ENCODE measurements at regions not wholly inside any gene's neighbourhood (a gene's known extent, or its start where the extent isn't known, plus 50 kb on each side); places are given as distances from the start of the nearest gene placed in this dataset.
"Not testable (repeated sequence)": the region's sequence is repeated elsewhere in the genome, so short reads cannot be mapped to it uniquely, and the experiment has no call there.

GRCh38 chr9:64452134-64452533 lies 832.9 kb downstream of the FOXD4L5 start:
- H3K27me3 ChIP-seq (replicated peaks in 1 of 4; ENCODE audit: control insufficient read depth in 3 of 4, extremely low read depth in 1 of 4, insufficient read depth in 3 of 4, low read length in 3 of 4); H3K4me2 ChIP-seq (ENCODE audit: insufficient read depth in 1 of 2, low read depth in 2 of 2, low read length in 2 of 2); H4K20me1 ChIP-seq (replicated peaks in 1 of 2; ENCODE audit: control insufficient read depth in 1 of 2, insufficient read depth in 2 of 2, low read length in 2 of 2); H2BK20ac ChIP-seq (ENCODE audit: low read length); H2AFZ ChIP-seq (ENCODE audit: low read length); H3K56ac ChIP-seq (replicated peaks; ENCODE audit: insufficient read length, low read depth, low read length); H3K4me1 ChIP-seq (replicated peaks in 1 of 4; ENCODE audit: control insufficient read depth in 3 of 4, insufficient read depth in 4 of 4, low read length in 3 of 4); H3K36me3 ChIP-seq (ENCODE audit: control insufficient read depth in 2 of 4, insufficient read depth in 4 of 4, low read length in 3 of 4); H3K79me1 ChIP-seq (ENCODE audit: low read depth, low read length); H2AK5ac ChIP-seq (ENCODE audit: low read depth, low read length); H3K18ac ChIP-seq (ENCODE audit: extremely low read depth, low read length); H3K14ac ChIP-seq (ENCODE audit: insufficient read length); H3K4ac ChIP-seq (replicated peaks; ENCODE audit: insufficient read length, low read depth, low read length); H2BK5ac ChIP-seq (ENCODE audit: low read depth, low read length); H3K27ac ChIP-seq (ENCODE audit: low read depth, low read length); CTCF ChIA-PET (ENCODE audit: partially characterized antibody); H4K8ac ChIP-seq (ENCODE audit: extremely low read depth, insufficient read depth, low read length); H3K23me2 ChIP-seq (ENCODE audit: low read depth, low read length); H3K9me3 ChIP-seq (ENCODE audit: insufficient read depth in 2 of 2, low read depth in 1 of 2, low read length in 1 of 2); H2BK120ac ChIP-seq (replicated peaks; ENCODE audit: low read depth, low read length); H3K4me3 ChIP-seq (ENCODE audit: extremely low read depth in 1 of 4, insufficient read depth in 2 of 4, low read depth in 3 of 4, low read length in 4 of 4); H4K5ac ChIP-seq (ENCODE audit: insufficient read length, low read depth, low read length); FAIRE-seq; H3K23ac ChIP-seq (ENCODE audit: insufficient read length); H2BK15ac ChIP-seq (ENCODE audit: low read length); H3K9ac ChIP-seq (replicated peaks in 1 of 4; ENCODE audit: extremely low read depth in 1 of 4, low read depth in 3 of 4, low read length in 3 of 4); POLR2A ChIA-PET (ENCODE audit: partially characterized antibody); H2BK12ac ChIP-seq (ENCODE audit: low read depth, low read length); H4K91ac ChIP-seq (replicated peaks; ENCODE audit: insufficient read length, low read length); DNase-seq (ENCODE audit: low read depth in 1 of 2, low spot score in 2 of 2); H3K79me2 ChIP-seq (ENCODE audit: control insufficient read depth in 1 of 2, insufficient read depth in 2 of 2, low read length in 2 of 2): not testable (repeated sequence)
- 68% methylated on average over 2 of the region's 2 CpGs; no CpG with 5 or more reads in 1 of the 2 experiments for WGBS, 2 experiments (ENCODE audit: extremely low coverage in 1 of 2, insufficient coverage in 1 of 2, insufficient read length in 1 of 2, insufficient replicate concordance in 2 of 2, low coverage in 1 of 2, low lambda C conversion rate in 2 of 2, missing lambda C conversion rate in 1 of 2)

- H2AK5ac ChIP-seq (ENCODE audit: low read depth, low read length); H3K27ac ChIP-seq (ENCODE audit: low read depth, low read length); H3K4ac ChIP-seq (replicated peaks; ENCODE audit: insufficient read length, low read depth, low read length); H3K79me2 ChIP-seq (ENCODE audit: control insufficient read depth in 1 of 2, insufficient read depth in 2 of 2, low read length in 2 of 2); H3K4me3 ChIP-seq (ENCODE audit: extremely low read depth in 1 of 4, insufficient read depth in 2 of 4, low read depth in 3 of 4, low read length in 4 of 4); FAIRE-seq; H3K9me3 ChIP-seq (ENCODE audit: insufficient read depth in 2 of 2, low read depth in 1 of 2, low read length in 1 of 2); H4K8ac ChIP-seq (ENCODE audit: extremely low read depth, insufficient read depth, low read length); H2AFZ ChIP-seq (ENCODE audit: low read length); H2BK20ac ChIP-seq (ENCODE audit: low read length); H4K20me1 ChIP-seq (replicated peaks in 1 of 2; ENCODE audit: control insufficient read depth in 1 of 2, insufficient read depth in 2 of 2, low read length in 2 of 2); H2BK120ac ChIP-seq (replicated peaks; ENCODE audit: low read depth, low read length); H3K36me3 ChIP-seq (ENCODE audit: control insufficient read depth in 2 of 4, insufficient read depth in 4 of 4, low read length in 3 of 4); CTCF ChIA-PET (ENCODE audit: partially characterized antibody); H3K56ac ChIP-seq (replicated peaks; ENCODE audit: insufficient read length, low read depth, low read length); H3K14ac ChIP-seq (ENCODE audit: insufficient read length); H4K91ac ChIP-seq (replicated peaks; ENCODE audit: insufficient read length, low read length); H3K9ac ChIP-seq (replicated peaks in 1 of 4; ENCODE audit: extremely low read depth in 1 of 4, low read depth in 3 of 4, low read length in 3 of 4); H3K79me1 ChIP-seq (ENCODE audit: low read depth, low read length); H3K4me1 ChIP-seq (replicated peaks in 1 of 4; ENCODE audit: control insufficient read depth in 3 of 4, insufficient read depth in 4 of 4, low read length in 3 of 4); H3K23ac ChIP-seq (ENCODE audit: insufficient read length); H3K23me2 ChIP-seq (ENCODE audit: low read depth, low read length); H3K27me3 ChIP-seq (replicated peaks in 1 of 4; ENCODE audit: control insufficient read depth in 3 of 4, extremely low read depth in 1 of 4, insufficient read depth in 3 of 4, low read length in 3 of 4); H4K5ac ChIP-seq (ENCODE audit: insufficient read length, low read depth, low read length); H3K18ac ChIP-seq (ENCODE audit: extremely low read depth, low read length); H2BK12ac ChIP-seq (ENCODE audit: low read depth, low read length); POLR2A ChIA-PET (ENCODE audit: partially characterized antibody); H3K4me2 ChIP-seq (ENCODE audit: insufficient read depth in 1 of 2, low read depth in 2 of 2, low read length in 2 of 2); H2BK15ac ChIP-seq (ENCODE audit: low read length); DNase-seq (ENCODE audit: low read depth in 1 of 2, low spot score in 2 of 2); H2BK5ac ChIP-seq (ENCODE audit: low read depth, low read length): not testable (repeated sequence)
- WGBS, 2 experiments (ENCODE audit: extremely low coverage in 1 of 2, insufficient coverage in 1 of 2, insufficient read length in 1 of 2, insufficient replicate concordance in 2 of 2, low coverage in 1 of 2, low lambda C conversion rate in 2 of 2, missing lambda C conversion rate in 1 of 2), result 87% methylated on average over 2 of the region's 5 CpGs; no CpG with 5 or more reads in 1 of the 2 experiments
These were observed 834.4 kb downstream of the FOXD4L5 start for GRCh38 chr9:64450654-64451053.
